ENCODE measurements at regions not wholly inside any gene's neighbourhood (a gene's known extent, or its start where the extent isn't known, plus 50 kb on each side); places are given as distances from the start of the nearest gene placed in this dataset.

- DNase-seq (ENCODE audit: low spot score), result no peak
Measured at GRCh38 chr2:117712684-117713083, 101.8 kb upstream of the DDX18 start.

- DNase-seq (ENCODE audit: low spot score), result no peak
Measured at GRCh38 chr2:117714110-117714509, 100.4 kb upstream of the DDX18 start.

DNA sequence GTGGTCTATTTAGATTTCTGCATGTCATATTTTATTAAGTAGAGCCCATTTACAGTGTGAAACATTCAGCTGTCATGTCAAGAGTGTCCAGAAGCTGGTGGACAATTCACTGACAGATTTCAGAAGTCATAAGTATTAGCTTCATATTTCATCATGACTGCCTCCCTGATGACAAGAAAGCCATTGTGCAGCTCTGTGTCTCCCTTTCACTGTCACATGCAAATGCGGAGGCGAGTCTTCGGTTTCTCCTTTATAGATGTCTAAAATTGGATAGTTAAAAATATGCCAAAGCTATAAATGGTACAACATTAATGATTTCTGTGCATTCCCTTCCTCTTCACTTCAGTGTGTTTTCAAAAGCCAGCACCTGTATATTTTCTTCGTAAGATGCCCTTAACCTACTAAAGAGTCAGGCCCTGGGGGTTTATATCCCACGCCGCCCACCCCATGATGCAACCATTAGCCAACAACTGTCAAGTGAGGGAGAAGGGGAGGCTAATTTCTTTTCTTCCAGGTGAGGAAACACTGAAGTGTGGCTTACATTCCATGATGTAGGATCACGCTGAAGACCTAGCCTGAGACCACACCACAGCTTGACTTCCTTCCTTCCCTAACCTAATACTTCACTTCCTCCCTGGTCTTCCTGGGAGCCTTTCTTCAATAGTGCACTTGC lies 99.6 kb upstream of the DDX18 start:
- DNase-seq (ENCODE audit: low spot score), result no peak

- DNase-seq (ENCODE audit: low spot score), result no peak
Measured at GRCh38 chr2:117716505-117716904, 98.0 kb upstream of the DDX18 start.

GRCh38 chr2:117717072-117717471 lies 97.4 kb upstream of the DDX18 start:
- no peak for DNase-seq (ENCODE audit: low spot score)

DNA sequence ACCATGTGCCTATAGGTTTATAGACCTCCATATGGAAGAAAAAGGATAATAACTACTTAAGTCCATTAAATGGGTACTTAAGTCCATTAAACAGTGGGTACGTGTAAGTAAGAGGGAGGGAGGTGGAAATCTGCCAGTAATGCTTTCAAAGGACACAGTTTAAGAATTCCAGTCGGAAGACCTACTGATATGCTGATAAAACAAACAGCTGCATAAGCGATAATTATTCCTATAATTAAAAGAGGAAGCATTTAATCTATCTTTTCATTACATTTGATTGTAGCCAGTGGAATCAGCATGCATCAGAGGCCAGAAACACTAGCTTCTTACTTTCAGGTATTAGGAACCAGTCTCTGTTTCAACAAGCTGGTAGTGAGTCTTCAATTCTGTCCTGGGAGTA lies 96.4 kb upstream of the DDX18 start:
- no peak for DNase-seq (ENCODE audit: low spot score)

GRCh38 chr2:117720765-117721164 lies 93.7 kb upstream of the DDX18 start:
- no peak for DNase-seq (ENCODE audit: low spot score)

DNA sequence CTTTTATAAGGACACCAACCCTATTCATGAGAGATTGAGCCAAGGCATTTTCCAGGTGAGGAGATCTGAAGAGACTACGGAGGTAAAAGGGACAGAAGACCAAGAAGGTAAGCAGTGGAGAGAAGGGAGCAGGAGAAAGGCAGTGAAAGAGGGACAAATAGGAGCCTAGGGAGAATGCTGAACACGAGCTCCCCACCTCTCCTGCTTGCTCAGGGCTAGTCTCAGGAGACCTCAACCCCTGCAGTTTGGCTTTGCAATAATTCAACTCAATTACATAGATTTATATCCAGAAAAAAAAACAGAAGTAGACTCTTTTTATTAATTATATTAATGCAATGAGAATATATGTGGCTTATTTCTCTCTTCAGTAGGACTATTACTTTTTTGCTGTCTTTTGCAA lies 91.0 kb upstream of the DDX18 start:
- DNase-seq (ENCODE audit: low spot score), result no peak

DNA sequence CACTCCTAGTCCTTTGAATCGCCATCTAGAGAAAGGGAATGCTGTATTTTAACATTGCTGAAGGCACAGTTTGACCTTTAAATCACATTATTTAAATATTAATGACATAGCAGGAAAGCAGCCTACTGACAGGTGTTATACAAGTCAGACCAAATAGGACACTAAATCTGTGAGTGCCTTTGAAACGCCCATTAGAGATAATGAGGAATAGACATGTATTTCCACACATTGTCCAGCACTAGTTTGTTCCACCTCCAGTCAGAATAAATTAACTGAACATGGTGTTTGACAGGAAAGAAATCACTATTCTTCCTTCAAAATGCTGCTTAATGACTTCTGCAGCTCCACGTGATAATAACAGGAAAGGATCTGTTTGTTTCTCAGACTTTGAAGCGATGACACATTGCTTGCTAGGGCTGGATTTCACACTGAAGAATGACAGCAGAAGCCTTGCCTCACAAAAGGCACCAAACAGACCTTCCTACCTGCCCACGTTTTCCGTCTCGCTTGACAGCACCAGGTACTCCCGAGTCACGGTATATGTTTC lies 90.5 kb upstream of the DDX18 start:
- DNase-seq (ENCODE audit: low spot score), result no peak

DNA sequence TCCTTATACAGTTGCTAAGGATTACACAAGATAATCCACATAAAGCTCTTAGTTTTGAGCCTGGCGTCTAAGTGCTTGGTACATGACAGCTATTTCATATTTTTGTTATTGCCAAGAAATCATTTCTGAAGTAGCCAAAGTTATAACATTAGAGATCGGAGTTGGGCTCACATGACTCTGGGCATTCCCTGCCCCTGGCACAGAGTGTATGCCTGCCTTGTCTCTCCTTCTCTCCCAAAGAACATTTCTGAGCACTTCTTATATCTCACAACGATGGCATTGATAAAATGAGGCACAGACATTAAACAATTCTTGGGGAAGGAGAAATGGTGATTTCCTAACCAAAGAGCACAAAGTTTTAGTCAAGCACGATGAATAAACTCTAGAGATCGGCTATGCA lies 87.7 kb upstream of the DDX18 start:
- DNase-seq (ENCODE audit: low spot score), result no peak

DNA sequence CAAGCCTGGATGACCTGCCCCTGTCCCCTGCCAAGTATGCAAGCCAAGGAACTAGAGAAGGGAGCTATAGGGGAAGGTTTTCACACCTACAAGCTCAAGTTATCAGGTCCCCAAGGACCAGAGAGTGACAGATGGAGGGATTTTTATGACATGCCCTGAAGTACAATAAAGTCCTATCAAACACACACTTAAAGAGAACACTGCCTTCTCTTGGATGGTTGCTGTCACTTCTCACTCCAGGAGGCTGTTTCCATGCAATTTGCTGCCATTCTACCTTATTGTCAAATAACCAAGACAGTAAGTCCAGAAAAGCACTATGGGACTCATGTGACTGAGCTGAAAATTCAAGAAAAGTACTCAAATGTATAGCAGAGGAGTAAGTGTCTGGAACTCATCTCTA lies 76.6 kb upstream of the DDX18 start:
- no peak for DNase-seq (ENCODE audit: low spot score)

GRCh38 chr2:117738991-117739839 lies 75.3 kb upstream of the DDX18 start:
- DNase-seq (ENCODE audit: low spot score), result no peak

GRCh38 chr2:117745537-117745936 lies 69.0 kb upstream of the DDX18 start:
- DNase-seq (ENCODE audit: low spot score), result no peak

GRCh38 chr2:117755768-117756167 lies 58.7 kb upstream of the DDX18 start:
- no peak for DNase-seq (ENCODE audit: low spot score)

DNA sequence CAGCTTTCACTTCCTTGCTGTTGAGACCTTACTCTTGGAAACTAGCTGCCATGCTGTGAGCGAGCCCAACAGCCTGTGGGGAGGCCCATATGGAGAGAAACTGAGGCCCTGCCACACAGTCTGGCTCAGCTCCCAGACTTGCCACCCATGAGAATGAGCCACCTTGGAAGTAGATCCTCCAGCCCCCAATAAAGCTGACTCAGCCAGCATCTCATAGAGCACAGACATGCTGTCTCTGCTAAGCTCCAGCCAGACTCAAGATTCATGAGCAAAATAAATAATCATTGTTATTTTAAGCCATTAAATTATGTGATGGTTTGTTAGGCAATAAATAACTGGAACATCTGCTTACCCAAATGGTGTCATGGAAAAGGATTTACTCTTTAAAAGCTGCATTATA lies 53.6 kb upstream of the DDX18 start:
- DNase-seq (ENCODE audit: low spot score), result no peak

GRCh38 chr2:117762454-117762853 lies 52.0 kb upstream of the DDX18 start:
- no peak for DNase-seq (ENCODE audit: low spot score)

GRCh38 chr2:117763804-117764203 lies 50.7 kb upstream of the DDX18 start:
- no peak for DNase-seq (ENCODE audit: low spot score)
